Neural progenitor cell (in vitro differentiated cells): ENCODE measurements at regions not wholly inside any gene's neighbourhood (a gene's known extent, or its start where the extent isn't known, plus 50 kb on each side); places are given as distances from the start of the nearest gene placed in this dataset. TPM values are rescaled to one million over a fixed set of nuclear protein-coding genes. Genes with fewer than 3 reads are reported as not detected.
"Not testable (repeated sequence)": the region's sequence is repeated elsewhere in the genome, so short reads cannot be mapped to it uniquely, and the experiment has no call there.

Experiments
- DNase-seq: peaks from one replicate; pipeline ENCODE4 v3.0.0-alpha.2; 2016; ENCODE audit warnings: low spot score
- H2AFZ ChIP-seq: fragments of 200-600 bp; sonication (generic); replicated peaks from 2 replicates; pipeline ENCODE4 v1.6.1; 2016; ENCODE audit warnings: antibody characterized with exemption
- H3F3A ChIP-seq: fragments of 200-600 bp; sonication (generic); 2 replicates; pipeline ENCODE4 v1.6.1; 2016; ENCODE audit warnings: antibody characterized with exemption, low read depth
- H3K27ac ChIP-seq: fragments of 200-600 bp; sonication (generic); 2 replicates; pipeline ENCODE4 v1.5.1; 2016; ENCODE audit warnings: mild to moderate bottlenecking
- H3K27me3 ChIP-seq: fragments of 200-600 bp; sonication (generic); 2 replicates; pipeline ENCODE4 v1.6.1; 2016; ENCODE audit warnings: mild to moderate bottlenecking, moderate library complexity
- H3K36me3 ChIP-seq: fragments of 200-600 bp; sonication (generic); 2 replicates; pipeline ENCODE4 v1.5.1; 2016
- H3K4me1 ChIP-seq: fragments of 200-600 bp; sonication (generic); 2 replicates; pipeline ENCODE4 v1.6.1; 2016; ENCODE audit warnings: mixed run types
- H3K4me2 ChIP-seq: fragments of 200-600 bp; sonication (generic); 2 replicates; pipeline ENCODE4 v1.6.1; 2016
- H3K4me3 ChIP-seq: fragments of 200-600 bp; sonication (generic); 2 replicates; pipeline ENCODE4 v1.5.1; 2016
- H3K79me2 ChIP-seq: fragments of 200-600 bp; sonication (generic); 2 replicates; pipeline ENCODE4 v1.6.1; 2016; ENCODE audit warnings: low read depth
- H3K9ac ChIP-seq: fragments of 200-600 bp; sonication (generic); 2 replicates; pipeline ENCODE4 v1.6.1; 2016
- H3K9me3 ChIP-seq: fragments of 200-600 bp; sonication (generic); 2 replicates; pipeline ENCODE4 v1.5.1; 2016; ENCODE audit warnings: low read depth
- H4K20me1 ChIP-seq: fragments of 200-600 bp; sonication (generic); 2 replicates; pipeline ENCODE4 v1.6.1; 2016; ENCODE audit warnings: low read depth
- H3K27ac Mint-ChIP-seq: 3 replicates; pipeline ENCODE4 v1.8.0; 2021; ENCODE audit warnings: mixed read lengths
- H3K27me3 Mint-ChIP-seq: 2 replicates; pipeline ENCODE4 v1.8.0; 2022; ENCODE audit warnings: low read depth, mild to moderate bottlenecking, inconsistent platforms, moderate library complexity, mixed read lengths; ENCODE audit not compliant: insufficient read depth
- H3K36me3 Mint-ChIP-seq: 3 replicates; pipeline ENCODE4 v1.8.0; 2021; ENCODE audit warnings: mixed read lengths
- H3K4me1 Mint-ChIP-seq: 3 replicates; pipeline ENCODE4 v1.8.0; 2021; ENCODE audit warnings: mixed read lengths
- H3K4me3 Mint-ChIP-seq: 3 replicates; pipeline ENCODE4 v1.8.0; 2021; ENCODE audit warnings: mild to moderate bottlenecking, moderate library complexity, mixed read lengths
- H3K9me3 Mint-ChIP-seq: 3 replicates; pipeline ENCODE4 v1.8.0; 2020; ENCODE audit warnings: mixed read lengths
- small RNA-seq: library from RNA; depleted of rRNA; stranded (forward); fragments of <200 nt; gene quantifications from one replicate; pipeline ENCODE3, GENCODE V24; 2015

GRCh38 chr17:18574137-18574536 lies 70.1 kb downstream of the TBC1D28 start:
- peaks cover 16% of the 10 kb centered on the region for H3F3A ChIP-seq
- H3K9ac ChIP-seq, H3K27ac Mint-ChIP-seq, H3K4me2 ChIP-seq, H3K4me3 Mint-ChIP-seq, H3K27ac ChIP-seq, H3K36me3 ChIP-seq, H3K9me3 Mint-ChIP-seq, H2AFZ ChIP-seq, H4K20me1 ChIP-seq, H3K27me3 Mint-ChIP-seq, H3K36me3 Mint-ChIP-seq, H3K27me3 ChIP-seq, H3K4me1 ChIP-seq, H3K9me3 ChIP-seq, H3K4me3 ChIP-seq, H3K79me2 ChIP-seq: not testable (repeated sequence)
- peaks cover 11% of the 10 kb centered on the region for H3K4me1 Mint-ChIP-seq
- DNase-seq = peak; percentile 3

Small RNAs in the stretch of these regions (small RNA-seq; reads per million reads assigned to genes)
- gene AC107983.1 = not detected
